OCI-M2 (cell line): ENCODE measurements at regions not wholly inside any gene's neighbourhood (a gene's known extent, or its start where the extent isn't known, plus 50 kb on each side); places are given as distances from the start of the nearest gene placed in this dataset.
"Not testable (repeated sequence)": the region's sequence is repeated elsewhere in the genome, so short reads cannot be mapped to it uniquely, and the experiment has no call there.

Source experiments
- DNase-seq: peaks from one replicate; lab custom pipeline; 2025; ENCODE audit not compliant: unreplicated experiment; lab: John Stamatoyannopoulos, UW

DNA sequence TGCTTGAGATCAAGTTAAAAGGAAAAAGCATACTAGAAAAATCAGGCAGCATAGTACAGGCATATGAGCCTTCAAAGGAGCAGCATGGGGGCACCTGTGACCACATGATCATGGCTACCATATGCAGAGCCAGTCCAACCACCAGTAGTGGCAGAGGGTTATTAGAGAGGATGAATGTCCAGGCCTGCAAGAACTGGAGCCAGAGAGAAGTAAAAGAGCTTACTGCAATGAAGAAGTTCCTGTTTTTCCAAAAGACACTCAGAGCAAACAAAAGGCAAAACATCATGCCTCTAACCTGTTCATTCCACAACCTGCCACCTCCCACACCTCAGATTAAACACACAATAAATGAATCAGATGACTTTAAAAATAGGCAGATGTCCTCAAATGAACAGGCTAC, 99.6 kb upstream of the NAMPT start:
- no peak for DNase-seq

DNA sequence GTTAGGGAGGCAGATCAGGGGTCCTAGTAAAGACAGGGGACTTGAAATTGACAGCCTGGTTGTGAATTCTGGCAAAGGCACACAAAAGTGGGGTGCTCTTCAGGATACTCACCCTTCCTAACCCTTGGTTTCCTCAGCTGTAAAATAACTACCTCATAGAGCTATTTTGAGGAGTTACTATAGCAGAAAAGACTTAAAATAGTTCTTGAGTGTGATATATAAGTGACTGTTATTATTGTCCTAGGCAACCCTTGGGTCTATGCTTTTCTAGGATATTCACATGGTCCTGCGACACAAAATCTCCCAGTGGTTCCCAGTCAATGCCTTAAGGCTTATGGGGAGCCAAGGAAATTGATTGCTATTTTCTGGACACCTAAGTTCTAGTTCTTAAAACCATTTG, 98.1 kb upstream of the NAMPT start:
- DNase-seq = no peak

DNA sequence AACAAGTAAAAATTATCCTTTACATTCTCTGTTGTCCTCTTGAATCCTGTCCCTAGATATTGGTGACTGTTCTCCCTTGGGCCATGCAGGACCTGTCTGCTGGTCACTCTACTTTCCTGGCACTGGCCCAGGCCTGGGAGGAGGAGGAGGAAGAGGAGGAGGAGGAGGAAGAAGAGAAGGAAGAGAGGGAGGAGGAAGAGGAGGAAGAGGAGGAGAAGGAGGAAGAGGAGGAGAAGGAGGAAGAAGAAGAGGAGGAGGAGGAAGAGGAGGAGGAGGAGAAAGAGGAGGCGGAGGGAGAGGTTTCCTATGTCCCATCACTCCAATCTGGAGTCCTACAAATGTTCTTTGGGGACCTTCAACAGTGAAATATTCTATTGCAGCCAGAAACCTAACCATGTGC, 97.3 kb upstream of the NAMPT start:
- no peak for DNase-seq

DNA sequence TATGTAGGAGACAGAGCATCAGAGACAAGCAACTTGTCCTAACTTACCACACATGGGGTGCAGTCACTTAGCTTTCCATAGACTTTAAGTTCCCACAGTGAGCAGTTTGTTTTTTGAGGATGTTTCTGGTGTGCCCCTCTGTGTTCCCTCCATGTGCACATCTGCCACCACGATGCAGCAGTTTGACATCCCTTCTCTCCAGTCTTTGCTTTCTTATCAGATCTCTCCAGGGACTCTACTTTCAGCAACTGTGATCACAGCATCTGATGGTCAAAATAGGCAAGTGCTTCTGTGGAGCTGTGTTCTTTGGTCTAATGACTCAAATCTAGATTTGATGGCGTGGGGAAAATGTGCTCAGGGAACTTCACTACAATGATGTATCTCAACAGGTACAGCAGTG, 96.5 kb upstream of the NAMPT start:
- no peak for DNase-seq

DNA sequence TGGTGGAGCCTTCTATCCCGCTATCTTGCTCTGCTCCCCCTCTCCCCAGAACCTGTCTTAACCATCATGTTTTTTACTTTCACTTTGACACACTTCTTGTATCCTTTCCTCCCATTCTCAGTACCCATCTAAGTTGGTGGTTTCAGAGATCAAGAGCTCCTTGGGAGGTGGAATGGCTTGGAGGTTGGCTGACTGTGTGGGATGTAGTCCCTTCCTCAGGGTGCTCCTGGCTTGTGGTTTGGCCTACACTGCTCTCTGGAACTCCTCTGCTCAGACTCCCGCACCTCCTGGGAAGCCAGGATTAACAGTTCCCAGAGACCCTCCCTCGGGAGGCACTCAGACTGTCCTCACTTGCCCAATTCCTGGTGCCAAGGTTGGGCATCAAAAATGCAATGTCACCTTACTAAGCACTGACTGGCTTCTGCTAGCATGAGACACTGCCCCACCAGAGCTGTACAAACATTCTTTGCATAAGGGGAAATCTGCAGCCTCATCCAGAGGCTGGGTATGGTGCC, 93.1 kb upstream of the NAMPT start:
- DNase-seq = no peak

DNA sequence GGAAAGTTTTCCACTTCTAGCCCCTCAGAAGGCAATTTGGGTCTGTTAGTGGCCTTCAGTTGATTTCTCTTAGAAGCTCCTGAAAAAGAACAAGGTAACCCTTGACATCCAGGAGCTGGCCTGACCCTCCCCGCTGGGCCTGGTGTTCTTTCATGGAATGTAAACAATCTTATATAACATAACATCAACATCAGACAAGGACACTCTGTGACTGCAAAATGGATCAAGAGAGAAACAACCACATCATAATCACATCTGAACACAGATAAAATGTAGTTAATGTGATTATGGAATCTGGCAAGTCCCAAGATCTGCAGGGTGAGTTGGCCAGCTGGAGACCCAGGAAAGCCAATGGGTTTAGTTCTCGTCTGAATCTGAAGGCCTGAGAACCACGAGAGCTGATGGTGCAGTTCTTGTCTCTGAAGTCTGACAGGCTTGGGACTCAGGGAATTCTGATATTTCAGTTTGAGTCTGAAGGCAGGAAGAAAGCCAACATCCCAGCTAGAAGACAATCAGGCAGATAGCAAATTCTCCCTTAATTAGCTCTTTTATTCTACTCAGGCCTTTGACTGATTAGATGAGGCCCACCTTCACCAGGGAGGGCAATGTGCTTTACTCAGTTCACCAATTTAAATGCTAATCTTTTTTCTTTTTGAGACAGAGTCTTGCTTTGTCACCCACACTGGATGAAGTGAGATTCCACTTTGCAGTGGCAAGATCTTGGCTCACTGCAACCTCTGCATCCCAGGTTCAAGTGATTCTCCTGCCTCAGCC, 91.4 kb upstream of the NAMPT start:
- no peak for DNase-seq

DNA sequence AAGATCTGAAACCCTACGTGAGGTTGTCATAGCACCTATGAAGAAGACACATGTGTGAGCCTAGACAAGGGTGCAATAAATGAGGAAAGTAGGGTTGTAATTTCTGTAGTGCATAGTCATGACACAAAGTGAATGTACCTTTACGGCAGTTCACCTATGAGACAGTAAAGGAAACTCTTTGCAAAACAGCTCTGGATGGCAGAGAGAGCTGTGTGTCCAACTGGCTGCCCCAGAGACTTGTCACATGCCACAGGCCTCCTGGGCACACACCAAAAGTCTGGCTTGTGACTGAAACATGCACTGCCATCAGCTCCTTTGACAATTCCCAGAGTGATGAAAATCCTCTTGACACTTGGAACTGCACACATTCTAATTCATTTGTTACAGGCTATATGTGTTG, 90.7 kb upstream of the NAMPT start:
- no peak for DNase-seq

DNA sequence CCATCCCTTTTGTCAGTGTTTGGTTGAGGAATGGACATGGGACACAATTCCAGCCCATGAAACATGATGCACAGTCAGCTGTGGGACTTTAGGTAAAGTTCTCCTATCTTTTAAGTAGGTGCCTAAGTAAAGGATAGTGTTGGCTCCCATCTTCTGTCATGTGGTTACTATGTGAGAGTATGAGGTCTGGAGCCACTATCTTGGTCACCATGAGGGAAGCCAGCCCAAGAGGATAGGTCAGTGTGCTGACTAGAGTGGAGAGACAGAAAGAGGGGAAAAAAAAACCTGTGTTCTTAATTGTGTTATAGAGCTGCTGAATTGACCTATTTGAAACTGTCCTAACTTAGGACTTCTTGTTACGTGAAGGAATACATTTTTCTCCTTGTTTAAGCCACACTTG, 89.7 kb upstream of the NAMPT start:
- DNase-seq = no peak

DNA sequence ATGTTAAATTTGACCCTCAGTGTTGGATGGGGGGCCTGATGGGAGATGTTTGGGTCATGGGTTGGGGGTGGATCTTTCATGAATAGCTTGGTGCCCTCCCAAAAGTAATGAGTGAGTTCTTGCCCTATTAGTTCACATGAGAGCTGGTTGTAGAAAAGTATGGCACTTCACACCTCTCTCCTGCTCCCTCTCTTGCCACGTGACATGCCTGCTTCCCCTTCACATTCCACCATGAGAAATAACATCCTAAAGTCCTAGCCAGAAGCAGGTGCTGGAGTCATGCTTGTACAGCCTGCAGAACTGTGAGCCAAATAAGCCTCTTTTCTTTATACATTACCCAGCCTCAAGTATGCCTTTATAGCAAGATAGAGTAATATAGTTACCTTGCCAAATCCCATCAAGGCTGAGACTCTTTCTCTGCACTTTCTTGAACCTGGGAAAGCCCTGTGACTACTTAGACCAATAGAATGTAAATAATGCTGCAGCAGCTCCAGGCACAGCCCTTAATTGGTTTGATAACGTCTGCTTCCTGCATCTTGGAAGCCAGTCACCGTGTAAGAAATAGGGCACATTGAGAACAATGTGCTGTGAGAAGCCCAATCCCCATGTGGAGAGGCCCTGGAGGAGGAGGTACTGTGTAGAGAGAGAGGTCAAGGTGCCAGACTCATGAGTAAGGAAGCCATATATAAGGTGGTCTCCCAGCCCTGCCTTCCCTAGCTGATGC, 88.0 kb upstream of the NAMPT start:
- no peak for DNase-seq

DNA sequence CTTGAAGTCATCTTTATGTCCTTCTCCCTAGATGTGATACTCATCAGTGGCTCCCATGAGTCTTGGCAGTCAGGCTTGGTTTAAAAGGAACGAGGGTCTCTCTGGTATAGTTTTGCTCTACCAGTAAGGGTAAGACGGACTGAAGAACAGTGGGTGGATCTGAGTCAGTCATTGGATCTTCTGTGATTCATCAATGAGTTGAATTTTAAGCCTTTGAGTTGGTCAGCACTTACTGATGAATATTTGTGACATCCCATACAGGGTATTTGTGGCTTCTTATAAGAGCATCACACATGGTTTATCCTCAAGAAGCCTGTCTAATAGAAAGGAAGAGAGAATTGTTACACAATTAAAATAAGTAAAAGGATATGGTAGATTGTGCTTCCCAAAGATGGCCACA, 87.3 kb upstream of the NAMPT start:
- no peak for DNase-seq

DNA sequence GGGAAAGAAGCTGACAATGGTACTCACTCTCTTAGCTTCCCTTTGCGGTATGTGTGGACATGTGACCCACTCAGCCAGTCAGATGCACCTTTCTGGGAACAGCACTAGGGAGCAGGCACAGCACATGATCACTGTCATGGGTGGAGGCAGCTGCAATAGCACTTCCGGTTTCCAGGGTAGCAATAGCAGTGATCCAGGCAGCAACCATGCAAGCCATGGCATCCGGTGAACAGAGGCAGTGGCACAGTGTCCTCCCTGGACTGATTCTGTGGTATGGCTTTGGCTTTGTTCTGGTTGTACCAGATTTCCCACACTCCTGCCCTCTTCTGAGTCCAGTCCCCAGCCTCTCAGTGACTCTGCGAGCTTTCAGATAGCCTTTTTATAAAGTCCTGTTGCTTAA, 86.8 kb upstream of the NAMPT start:
- no peak for DNase-seq

DNA sequence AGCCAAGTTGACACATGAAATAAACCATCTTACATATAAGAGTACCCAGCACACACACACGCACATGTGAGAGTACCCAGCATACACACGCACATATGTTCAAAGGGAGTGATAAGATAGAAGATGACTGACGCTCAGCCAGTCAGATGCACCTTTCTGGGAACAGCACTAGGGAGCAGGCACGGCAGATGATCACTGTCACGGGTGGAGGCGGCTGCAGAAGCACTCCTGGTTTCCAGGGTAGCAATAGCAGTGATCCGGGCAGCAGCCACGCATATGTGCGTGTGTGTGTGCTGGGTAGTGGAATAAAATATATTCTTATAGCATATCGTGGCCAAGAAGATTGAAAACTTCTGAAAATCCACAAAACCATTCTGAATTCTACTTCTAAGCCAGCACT, 85.8 kb upstream of the NAMPT start:
- no peak for DNase-seq

DNA sequence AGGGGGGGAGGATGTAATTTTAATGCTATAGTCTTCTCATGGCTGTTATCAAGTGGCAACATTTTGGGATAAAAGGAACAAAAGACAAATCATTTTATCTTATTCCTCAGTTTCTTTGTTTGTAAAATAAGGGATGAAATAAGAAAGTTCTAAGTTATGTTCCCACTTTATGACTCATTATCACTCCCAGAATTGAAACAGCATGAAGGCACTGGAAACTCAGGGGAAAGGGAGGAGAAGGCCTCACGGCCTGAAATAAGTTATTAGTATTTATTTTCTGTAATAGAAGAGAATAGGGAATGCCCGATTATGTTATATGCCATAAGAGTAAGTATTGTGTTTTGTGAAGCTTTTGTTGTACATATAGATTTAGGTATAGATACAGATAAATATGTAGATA, 85.0 kb upstream of the NAMPT start:
- no peak for DNase-seq

DNA sequence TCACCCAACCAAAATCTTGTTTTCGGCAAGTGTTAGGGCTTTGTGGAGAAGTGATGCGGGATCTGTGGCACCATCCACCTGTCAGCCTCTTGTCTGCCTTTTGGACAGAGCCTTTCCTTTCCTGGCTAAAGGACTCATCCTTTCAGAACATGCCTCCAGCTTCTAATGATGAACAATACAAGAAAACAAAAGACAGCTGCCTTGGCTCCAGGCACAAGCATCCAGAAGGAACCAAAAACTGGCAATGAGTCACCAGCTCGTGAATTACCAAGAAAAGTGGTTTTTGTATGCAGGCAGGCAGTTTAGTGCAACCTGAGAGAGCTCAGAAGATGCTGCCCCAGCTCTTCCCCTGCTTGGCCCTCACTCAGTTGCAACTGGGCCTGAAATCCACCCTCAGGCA, 84.6 kb upstream of the NAMPT start:
- DNase-seq = no peak

DNA sequence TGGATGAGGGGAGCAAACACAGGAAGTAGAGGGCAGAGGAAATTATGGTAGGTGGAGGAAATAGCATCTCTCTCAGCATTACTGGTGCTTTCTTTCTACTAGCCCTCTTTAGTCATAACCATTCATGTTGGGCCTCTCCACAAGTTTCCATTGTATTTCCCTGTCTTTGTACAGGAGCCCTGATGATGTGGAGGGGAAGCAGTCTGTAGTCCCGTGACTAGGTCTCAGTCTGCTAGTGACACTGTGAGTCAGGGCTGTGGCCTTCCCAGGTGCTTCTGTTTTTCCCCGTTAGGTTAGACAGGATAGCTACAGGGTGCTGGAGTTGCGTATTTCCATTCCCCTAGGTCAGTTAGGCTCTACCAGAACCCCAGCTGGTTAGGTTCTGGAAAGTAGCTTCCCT, 82.9 kb upstream of the NAMPT start:
- no peak for DNase-seq

DNA sequence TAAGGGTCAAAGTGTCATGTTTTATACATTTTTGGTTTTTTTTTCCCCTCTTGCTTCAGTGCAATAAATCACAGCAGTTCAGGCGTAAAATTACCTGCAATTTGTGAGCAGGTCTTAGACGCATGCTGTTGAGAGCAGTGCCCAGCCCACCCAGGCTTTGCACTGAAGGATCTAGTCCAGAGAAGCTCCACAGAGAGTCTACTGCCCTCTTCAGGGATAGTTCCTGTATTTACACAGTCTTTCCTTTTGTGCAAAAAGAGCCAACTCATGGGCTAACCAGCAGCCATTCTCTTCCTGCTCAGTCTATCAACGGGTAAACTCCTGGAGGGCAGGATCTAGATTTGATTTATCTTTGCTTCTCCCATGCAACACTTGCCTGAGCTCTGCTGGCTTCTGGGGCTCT, 82.2 kb upstream of the NAMPT start:
- no peak for DNase-seq

DNA sequence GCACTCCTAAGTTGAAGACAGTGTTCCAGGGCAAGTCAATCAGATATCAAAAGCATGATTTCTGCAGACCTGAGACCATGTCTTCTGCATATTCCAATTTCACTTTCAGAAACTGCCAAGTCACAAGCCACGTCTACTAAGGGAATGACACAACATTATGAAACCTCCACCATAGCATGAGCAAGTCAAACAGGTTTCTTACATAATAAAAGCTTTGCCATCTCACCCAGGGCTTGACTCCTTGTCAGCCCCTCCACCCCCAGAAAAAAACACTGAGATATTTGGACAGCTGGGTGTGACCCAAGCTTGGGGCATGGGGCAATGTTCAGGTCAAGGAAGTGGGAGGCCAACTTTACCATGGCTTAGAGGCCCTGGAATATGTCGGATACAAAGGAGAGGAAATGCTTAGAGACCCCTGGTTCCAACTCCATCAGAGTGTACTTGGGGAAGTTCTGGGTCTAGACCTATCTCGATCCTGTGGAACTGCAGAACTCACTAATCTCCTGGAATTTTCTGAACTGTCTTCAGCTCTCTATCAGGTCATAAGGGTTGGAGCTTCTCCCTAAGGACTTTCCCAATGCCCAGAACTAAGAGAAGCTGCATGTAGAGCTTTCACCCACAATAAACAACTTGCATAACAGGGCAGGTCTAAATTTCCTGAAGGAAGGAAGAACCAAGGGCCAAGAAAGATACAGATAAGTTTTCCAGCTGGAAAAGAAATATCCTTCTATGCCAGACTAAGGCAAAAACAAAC, 80.6 kb upstream of the NAMPT start:
- no peak for DNase-seq

DNA sequence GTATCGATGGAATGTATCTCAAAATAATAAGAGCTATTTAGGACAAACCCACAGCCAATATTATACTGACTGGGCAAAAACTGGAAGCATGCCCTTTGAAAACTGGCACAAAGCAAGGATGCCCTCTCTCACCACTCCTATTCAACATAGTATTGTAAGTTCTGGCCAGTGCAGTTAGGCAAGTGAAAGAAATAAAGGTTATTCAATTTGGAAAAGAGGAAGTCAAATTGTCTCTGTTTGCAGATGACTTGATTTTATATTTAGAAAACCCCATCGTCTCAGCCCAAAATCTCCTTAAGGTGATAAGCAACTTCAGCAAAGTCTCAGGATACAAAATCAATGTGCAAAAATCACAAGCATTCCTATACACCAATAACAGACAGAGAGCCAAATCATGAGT, 77.7 kb upstream of the NAMPT start:
- not testable (repeated sequence) for DNase-seq

DNA sequence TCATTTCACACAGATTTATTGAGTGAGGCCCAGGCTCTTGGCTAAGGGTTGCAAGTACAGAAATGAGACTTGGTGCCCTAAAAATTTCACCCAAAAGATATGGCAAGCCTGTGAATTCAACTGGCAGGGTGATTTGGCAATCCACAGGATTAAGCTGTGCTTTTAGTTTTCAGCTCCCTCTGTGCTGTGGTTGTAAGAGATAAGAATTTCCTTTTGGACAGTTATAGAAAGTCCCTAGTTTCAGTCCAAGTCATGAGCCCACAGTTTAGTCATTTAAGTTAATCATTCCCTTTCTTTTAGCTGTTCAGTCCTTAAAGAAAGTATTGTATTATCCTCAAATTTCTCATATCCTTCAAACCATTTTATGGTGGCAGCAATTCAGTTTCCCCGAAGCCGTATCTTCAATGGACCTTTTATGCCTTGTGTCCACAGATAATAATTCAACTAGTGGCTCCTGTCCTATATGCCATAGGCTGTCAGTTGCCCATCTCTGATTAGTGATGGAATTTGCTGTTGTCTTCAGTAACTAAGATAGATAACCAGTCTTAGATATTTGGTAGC, 73.4 kb upstream of the NAMPT start:
- no peak for DNase-seq

DNA sequence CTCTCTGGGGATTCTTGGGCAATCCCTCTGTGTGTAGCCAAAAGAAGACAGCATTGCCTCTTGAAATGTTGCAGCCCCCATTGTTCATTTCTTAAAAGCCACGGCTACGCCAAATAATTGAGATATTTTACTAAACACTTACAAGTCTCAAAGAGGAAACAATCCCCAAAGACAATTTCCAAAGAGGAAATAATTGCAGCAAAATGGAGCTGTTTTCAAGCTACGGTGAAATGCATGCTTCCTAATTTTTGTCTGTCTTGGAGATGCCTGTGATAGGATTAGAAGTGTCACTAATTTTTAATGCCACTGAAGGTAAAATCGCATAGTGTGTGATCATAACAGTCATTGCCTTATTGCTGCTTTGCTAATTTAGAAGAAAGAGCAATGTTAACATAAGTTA, 72.9 kb upstream of the NAMPT start:
- no peak for DNase-seq

DNA sequence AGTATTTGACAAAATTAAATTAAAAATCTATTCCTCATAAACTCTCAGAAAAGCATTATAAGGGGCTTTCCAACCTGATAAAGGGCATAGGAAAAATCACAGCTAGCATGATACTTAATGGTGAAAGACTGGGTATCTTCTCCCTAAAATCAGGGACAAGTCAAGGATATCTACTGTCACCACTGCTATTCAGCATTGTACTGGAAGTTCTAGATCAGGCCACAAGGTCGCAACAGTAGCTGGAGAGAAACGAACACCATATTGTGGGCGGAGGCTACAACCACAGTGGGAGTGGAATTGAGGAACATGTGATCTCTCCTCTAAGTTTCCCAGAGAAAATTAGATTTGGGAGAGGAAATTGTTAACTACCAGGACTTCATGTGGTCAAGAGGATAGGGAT, 70.0 kb upstream of the NAMPT start:
- no peak for DNase-seq

DNA sequence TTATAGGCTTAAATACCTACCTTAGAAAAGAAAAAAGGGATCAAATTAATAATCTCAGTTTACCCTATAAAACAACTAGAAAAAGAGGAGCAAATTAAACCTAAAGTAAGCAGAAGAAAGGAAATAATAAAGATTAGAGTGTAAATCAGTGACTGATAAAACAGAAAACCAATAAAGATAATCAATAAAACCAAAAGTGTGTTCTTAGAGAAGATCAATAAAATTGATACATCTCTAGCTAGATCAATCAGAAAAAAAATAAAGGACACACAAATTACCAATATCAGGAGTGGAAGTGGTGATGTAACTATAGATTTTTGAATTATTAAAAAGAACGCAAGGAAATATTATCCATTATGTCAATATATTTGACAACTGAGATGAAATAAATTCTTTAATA, 69.2 kb upstream of the NAMPT start:
- DNase-seq = no peak
